ENCODE measurements at regions not wholly inside any gene's neighbourhood (a gene's known extent, or its start where the extent isn't known, plus 50 kb on each side); places are given as distances from the start of the nearest gene placed in this dataset.

GRCh38 chr3:933326-933725, 159.5 kb upstream of the CNTN6 start:
- DNase-seq (ENCODE audit: low read depth) = no peak

- DNase-seq (ENCODE audit: low read depth) = no peak
Observed at GRCh38 chr3:944786-945185, 148.0 kb upstream of the CNTN6 start.

- DNase-seq (ENCODE audit: low read depth) = no peak
Observed at GRCh38 chr3:945738-946137, 147.1 kb upstream of the CNTN6 start.

GRCh38 chr3:952906-953305, 139.9 kb upstream of the CNTN6 start:
- no peak for DNase-seq (ENCODE audit: low read depth)

GRCh38 chr3:963255-963654, 129.6 kb upstream of the CNTN6 start:
- no peak for DNase-seq (ENCODE audit: low read depth)

GRCh38 chr3:963755-964154, 129.1 kb upstream of the CNTN6 start:
- peak; percentile 28 for DNase-seq (ENCODE audit: low read depth)

- no peak for DNase-seq (ENCODE audit: low read depth)
Observed at GRCh38 chr3:965826-966225, 127.0 kb upstream of the CNTN6 start.

- no peak for DNase-seq (ENCODE audit: low read depth)
Observed at GRCh38 chr3:966341-966740, 126.5 kb upstream of the CNTN6 start.

GRCh38 chr3:973340-973739, 119.5 kb upstream of the CNTN6 start:
- DNase-seq (ENCODE audit: low read depth) = no peak

GRCh38 chr3:976006-976405, 116.8 kb upstream of the CNTN6 start:
- DNase-seq (ENCODE audit: low read depth) = peak; percentile 2

- DNase-seq (ENCODE audit: low read depth) = no peak
Observed at GRCh38 chr3:981156-981555, 111.7 kb upstream of the CNTN6 start.

- DNase-seq (ENCODE audit: low read depth) = no peak
Observed at GRCh38 chr3:988785-989184, 104.0 kb upstream of the CNTN6 start.

GRCh38 chr3:992871-993270, 100.0 kb upstream of the CNTN6 start:
- no peak for DNase-seq (ENCODE audit: low read depth)

- no peak for DNase-seq (ENCODE audit: low read depth)
Observed at GRCh38 chr3:1002010-1002409, 90.8 kb upstream of the CNTN6 start.

- peak; percentile 89 for DNase-seq (ENCODE audit: low read depth)
Observed at GRCh38 chr3:1007866-1008265, 85.0 kb upstream of the CNTN6 start.

- no peak for DNase-seq (ENCODE audit: low read depth)
Observed at GRCh38 chr3:1010228-1010627, 82.6 kb upstream of the CNTN6 start.

- DNase-seq (ENCODE audit: low read depth) = no peak
Observed at GRCh38 chr3:1015826-1016225, 77.0 kb upstream of the CNTN6 start.

- DNase-seq (ENCODE audit: low read depth) = no peak
Observed at GRCh38 chr3:1017870-1018269, 75.0 kb upstream of the CNTN6 start.

GRCh38 chr3:1019157-1019556, 73.7 kb upstream of the CNTN6 start:
- DNase-seq (ENCODE audit: low read depth) = no peak

GRCh38 chr3:1026395-1026794, 66.4 kb upstream of the CNTN6 start:
- DNase-seq (ENCODE audit: low read depth) = no peak

- DNase-seq (ENCODE audit: low read depth) = no peak
Observed at GRCh38 chr3:1036207-1036826, 56.5 kb upstream of the CNTN6 start.

GRCh38 chr3:1037631-1038030, 55.2 kb upstream of the CNTN6 start:
- DNase-seq (ENCODE audit: low read depth) = no peak

All from renal cortical epithelial cell (primary cell).